22Rv1 (cell line): ENCODE measurements at regions not wholly inside any gene's neighbourhood (a gene's known extent, or its start where the extent isn't known, plus 50 kb on each side); places are given as distances from the start of the nearest gene placed in this dataset.

Source experiments
- H3K27ac ChIP-seq: fragments of 450-650 bp; 2 replicates; pipeline ENCODE4 v1.5.1; 2017
- CTCF ChIP-seq: fragments of 450-650 bp; IDR thresholded peaks from 2 replicates; pipeline ENCODE4 v1.5.1; 2017; ENCODE audit warnings: mild to moderate bottlenecking
- ZFX ChIP-seq: fragments of 450-650 bp; IDR thresholded peaks from 2 replicates; pipeline ENCODE4 v1.6.1; 2017; ENCODE audit warnings: antibody characterized with exemption, borderline replicate concordance

- no peak for TF ChIP-seq ZFX
- no peak for TF ChIP-seq CTCF
- no peak overlapping the region for H3K27ac ChIP-seq
These were observed 229.8 kb upstream of the TEX13C start for GRCh38 chrX:125089761-125090445.

- no peak overlapping the region for H3K27ac ChIP-seq
- TF ChIP-seq ZFX (no peak), CTCF (no peak)
These were observed 225.8 kb upstream of the TEX13C start for GRCh38 chrX:125093852-125094251.

GRCh38 chrX:125094901-125095300, 224.8 kb upstream of the TEX13C start:
- TF ChIP-seq ZFX (no peak), CTCF (no peak)

GRCh38 chrX:125096469-125096868, 223.2 kb upstream of the TEX13C start:
- no peak overlapping the region for H3K27ac ChIP-seq
- TF ChIP-seq CTCF: no peak
- TF ChIP-seq ZFX: no peak

More at GRCh38 chrX:125094901-125095300, 224.8 kb upstream of the TEX13C start:
- H3K27ac ChIP-seq: no peak overlapping the region

GRCh38 chrX:125096870-125097269, 222.8 kb upstream of the TEX13C start:
- no peak overlapping the region for H3K27ac ChIP-seq
- no peak for TF ChIP-seq CTCF
- no peak for TF ChIP-seq ZFX

- H3K27ac ChIP-seq: no peak overlapping the region
- TF ChIP-seq ZFX (no peak), CTCF (no peak)
These were observed 217.5 kb upstream of the TEX13C start for GRCh38 chrX:125101971-125102755.

GRCh38 chrX:125103693-125104092, 216.0 kb upstream of the TEX13C start:
- no peak overlapping the region for H3K27ac ChIP-seq
- TF ChIP-seq ZFX (no peak), CTCF (no peak)
